ENCODE measurements at regions not wholly inside any gene's neighbourhood (a gene's known extent, or its start where the extent isn't known, plus 50 kb on each side); places are given as distances from the start of the nearest gene placed in this dataset.

DNA sequence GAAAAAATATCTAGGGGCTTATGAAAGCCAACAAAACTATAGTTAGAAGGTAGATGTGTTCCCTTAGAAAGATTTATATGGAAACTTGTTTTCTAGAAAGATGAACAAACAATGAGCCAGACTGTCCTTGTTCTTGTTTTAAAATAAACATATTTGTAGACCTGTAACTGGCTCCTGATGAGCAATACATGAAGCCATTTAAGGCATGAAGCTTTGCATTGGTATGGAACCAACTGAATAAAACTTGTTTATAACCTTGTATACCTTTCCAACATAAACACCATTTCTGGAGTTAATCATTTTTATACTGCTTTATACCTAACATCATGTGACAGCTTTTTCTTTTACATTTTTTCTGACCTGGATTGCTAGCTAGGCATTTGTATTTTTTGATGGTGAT is 247.8 kb downstream of the PRL start:
- no peaks in the 10 kb centered on the region for H3K27me3 ChIP-seq (ENCODE audit: insufficient read depth, low read length)
- no peak overlapping the region for H2BK5ac ChIP-seq (ENCODE audit: insufficient read length, low read length)
- H3K23ac ChIP-seq (ENCODE audit: insufficient read length, low read depth, low read length): no peak overlapping the region
- no peak overlapping the region for H4K91ac ChIP-seq (ENCODE audit: insufficient read length, low read depth, low read length)
- no peak overlapping the region for H3K4ac ChIP-seq (ENCODE audit: low read depth, low read length)
- no peak overlapping the region for H2AK5ac ChIP-seq (ENCODE audit: insufficient read length, low read length)
- H3K27me3 Mint-ChIP-seq (ENCODE audit: low read depth): no peaks in the 10 kb centered on the region
- no peak overlapping the region for H3K4me2 ChIP-seq (ENCODE audit: insufficient read depth, insufficient read length, low read length)
- no peak overlapping the region for H3K9ac ChIP-seq (ENCODE audit: extremely low read depth, insufficient read length, low read length)
- no peak overlapping the region for H3K18ac ChIP-seq (ENCODE audit: insufficient read length, low read depth, low read length)
- no peak for DNase-seq
- no peak overlapping the region for H2BK20ac ChIP-seq (ENCODE audit: low read depth, low read length, poor library complexity, severe bottlenecking)
- H3K36me3 Mint-ChIP-seq (ENCODE audit: insufficient read depth in 1 of 3, low read depth in 3 of 3): peaks cover 17 to 32% (median 23%) of the 10 kb centered on the region in 3 experiments
- H2BK15ac ChIP-seq (ENCODE audit: low read depth, low read length): no peak overlapping the region
- no peak overlapping the region for H3K27ac ChIP-seq (ENCODE audit: insufficient read length, low read depth, low read length)
- no peak overlapping the region for H4K8ac ChIP-seq (replicated peaks; ENCODE audit: insufficient read length, low read depth, low read length)
- no peak overlapping the region for H3K27ac Mint-ChIP-seq
- H3K23me2 ChIP-seq (ENCODE audit: insufficient read length, low read depth, low read length, poor library complexity, severe bottlenecking): no peaks in the 10 kb centered on the region
- no peaks in the 10 kb centered on the region for H3K9me3 ChIP-seq (ENCODE audit: control insufficient read depth, low read depth, low read length)
- no peak overlapping the region for H2BK12ac ChIP-seq (ENCODE audit: insufficient read length, low read depth, low read length)
- no peaks in the 10 kb centered on the region for H3K79me2 ChIP-seq (ENCODE audit: insufficient read depth, low read length)
- H3K79me1 ChIP-seq (ENCODE audit: insufficient read depth, low read depth, low read length, poor library complexity, severe bottlenecking): no peaks in the 10 kb centered on the region
- H3T11ph ChIP-seq (ENCODE audit: low read length): no peak overlapping the region
- peaks cover 11 to 14% of the 10 kb centered on the region in 2 experiments; a peak in 3 of 4 replicates for H3K4me1 Mint-ChIP-seq
- no peaks in the 10 kb centered on the region for H3K9me3 Mint-ChIP-seq
- H3K4me1 ChIP-seq (ENCODE audit: insufficient read depth, low read length): no peaks in the 10 kb centered on the region
- H4K5ac ChIP-seq (ENCODE audit: insufficient read length, low read depth, low read length): no peak overlapping the region
- TF ChIP-seq, protein P1, sequence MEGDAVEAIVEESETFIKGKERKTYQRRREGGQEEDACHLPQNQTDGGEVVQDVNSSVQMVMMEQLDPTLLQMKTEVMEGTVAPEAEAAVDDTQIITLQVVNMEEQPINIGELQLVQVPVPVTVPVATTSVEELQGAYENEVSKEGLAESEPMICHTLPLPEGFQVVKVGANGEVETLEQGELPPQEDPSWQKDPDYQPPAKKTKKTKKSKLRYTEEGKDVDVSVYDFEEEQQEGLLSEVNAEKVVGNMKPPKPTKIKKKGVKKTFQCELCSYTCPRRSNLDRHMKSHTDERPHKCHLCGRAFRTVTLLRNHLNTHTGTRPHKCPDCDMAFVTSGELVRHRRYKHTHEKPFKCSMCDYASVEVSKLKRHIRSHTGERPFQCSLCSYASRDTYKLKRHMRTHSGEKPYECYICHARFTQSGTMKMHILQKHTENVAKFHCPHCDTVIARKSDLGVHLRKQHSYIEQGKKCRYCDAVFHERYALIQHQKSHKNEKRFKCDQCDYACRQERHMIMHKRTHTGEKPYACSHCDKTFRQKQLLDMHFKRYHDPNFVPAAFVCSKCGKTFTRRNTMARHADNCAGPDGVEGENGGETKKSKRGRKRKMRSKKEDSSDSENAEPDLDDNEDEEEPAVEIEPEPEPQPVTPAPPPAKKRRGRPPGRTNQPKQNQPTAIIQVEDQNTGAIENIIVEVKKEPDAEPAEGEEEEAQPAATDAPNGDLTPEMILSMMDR (conservative IDR thresholded peaks at IDR 0.05): no peak
- H4K20me1 ChIP-seq (ENCODE audit: control insufficient read depth, insufficient read depth, insufficient read length): no peaks in the 10 kb centered on the region
- no peak overlapping the region for H2AFZ ChIP-seq (ENCODE audit: low read length)
- no peak overlapping the region for H3K14ac ChIP-seq (ENCODE audit: insufficient read depth, low read length)
- H2BK120ac ChIP-seq (ENCODE audit: low read depth, low read length, poor library complexity, severe bottlenecking): no peak overlapping the region
- H3K4me3 Mint-ChIP-seq: no peak overlapping the region
- no peak overlapping the region for H3K56ac ChIP-seq (ENCODE audit: insufficient read length, low read depth, low read length)
